Endometrium (tissue), 2 donors: ENCODE measurements at regions not wholly inside any gene's neighbourhood (a gene's known extent, or its start where the extent isn't known, plus 50 kb on each side); places are given as distances from the start of the nearest gene placed in this dataset.

Experiments used
- FAIRE-seq: peaks from 2 replicates; lab custom pipeline; 2012; peaks lifted over from hg19 to GRCh38; lab: Jason Lieb, UNC
- donor health status: control.
- donor health status: control.

DNA sequence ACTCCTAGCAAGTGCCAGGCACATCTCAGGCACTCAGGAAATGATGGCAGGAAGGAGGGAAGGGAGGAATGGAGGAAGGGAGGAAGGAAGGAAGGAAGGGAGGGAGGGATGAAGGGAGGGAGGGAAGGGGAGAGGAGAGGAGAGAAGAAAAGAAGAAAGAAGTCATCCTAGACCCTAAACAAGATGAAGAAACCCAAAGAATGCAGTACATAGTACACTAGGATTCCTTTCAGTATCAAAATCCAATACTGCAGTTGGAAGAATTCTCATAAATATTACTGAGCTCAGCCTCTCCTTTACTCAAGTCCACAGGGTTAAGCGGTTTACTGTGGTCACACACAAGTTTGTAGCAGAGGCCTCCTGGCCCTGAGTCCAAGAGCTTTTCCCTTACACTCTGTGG lies 155.7 kb upstream of the ETAA1 start:
- no peak for FAIRE-seq

DNA sequence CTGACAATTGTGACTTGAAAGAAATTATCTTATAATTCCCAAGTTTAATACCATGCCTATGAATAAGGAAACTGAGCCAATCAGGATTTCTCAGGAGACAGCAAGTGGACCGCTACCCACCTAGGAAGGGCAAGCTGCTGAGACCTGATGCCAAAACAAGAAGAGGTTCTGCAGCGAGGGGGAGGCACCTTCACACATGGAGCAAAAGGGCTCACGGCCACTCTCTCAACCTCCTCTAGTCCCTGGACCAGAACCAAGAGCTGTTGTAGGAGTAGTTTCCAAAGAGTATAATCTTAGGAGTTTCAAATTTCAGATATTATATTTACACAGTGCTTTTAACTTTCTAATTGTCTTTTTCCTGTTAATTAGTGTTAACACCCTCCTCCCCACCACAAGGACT lies 154.7 kb upstream of the ETAA1 start:
- no peak for FAIRE-seq

DNA sequence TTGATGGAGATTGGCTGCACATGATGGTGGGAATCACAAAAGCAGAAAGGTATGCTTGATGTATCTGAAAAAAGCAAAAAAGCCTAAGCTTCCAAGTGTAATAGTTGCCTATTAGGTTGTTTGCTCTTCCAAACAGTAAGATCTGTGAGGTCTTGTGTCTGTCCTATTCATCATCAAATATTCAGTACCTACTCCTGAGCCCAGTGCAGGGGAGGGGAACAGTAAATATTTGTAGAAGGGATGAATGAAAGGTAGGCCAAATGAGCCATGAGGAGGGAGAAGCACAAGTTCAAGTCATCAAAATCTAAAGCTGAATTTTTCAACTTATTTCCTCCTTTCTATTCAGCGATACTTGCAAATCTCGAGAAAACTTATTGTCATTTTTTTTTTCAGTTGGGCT lies 153.2 kb upstream of the ETAA1 start:
- FAIRE-seq = no peak

DNA sequence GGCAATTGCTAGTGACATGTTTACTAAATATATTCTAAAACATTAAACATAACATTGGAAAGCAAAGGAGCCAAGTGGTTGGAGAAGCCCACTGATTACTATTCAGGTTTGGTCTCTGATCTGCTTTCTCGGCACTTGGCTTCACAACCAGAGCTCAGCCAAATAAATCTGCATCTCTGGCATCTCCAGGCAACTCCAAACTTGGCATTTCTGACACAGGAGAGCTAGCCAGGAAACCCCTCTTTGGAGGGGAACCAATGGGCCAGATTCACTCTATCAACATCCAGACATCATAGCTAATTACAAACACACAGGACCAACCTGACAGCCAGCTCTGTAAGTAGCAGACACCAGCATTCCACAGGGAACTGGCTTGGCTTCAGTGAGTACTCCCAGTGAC lies 150.3 kb upstream of the ETAA1 start:
- no peak for FAIRE-seq

DNA sequence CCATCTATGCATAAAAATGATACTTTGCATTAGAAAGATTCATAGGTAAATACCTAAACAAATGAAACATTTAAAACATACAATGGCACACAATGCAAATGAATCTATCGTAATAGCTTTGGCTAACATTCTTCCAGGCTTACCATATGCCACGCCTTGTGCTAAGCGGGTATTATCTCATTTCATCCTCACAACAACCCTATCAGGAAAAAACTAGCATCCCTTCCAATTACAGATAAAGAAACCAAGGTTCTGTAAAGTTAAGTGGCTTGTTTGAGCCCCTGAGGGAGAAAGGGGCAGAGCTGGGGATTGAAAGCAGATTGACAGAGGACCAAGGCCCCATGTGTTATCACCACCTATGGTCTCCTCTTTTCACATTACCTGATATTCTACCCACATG lies 145.4 kb upstream of the ETAA1 start:
- no peak for FAIRE-seq

DNA sequence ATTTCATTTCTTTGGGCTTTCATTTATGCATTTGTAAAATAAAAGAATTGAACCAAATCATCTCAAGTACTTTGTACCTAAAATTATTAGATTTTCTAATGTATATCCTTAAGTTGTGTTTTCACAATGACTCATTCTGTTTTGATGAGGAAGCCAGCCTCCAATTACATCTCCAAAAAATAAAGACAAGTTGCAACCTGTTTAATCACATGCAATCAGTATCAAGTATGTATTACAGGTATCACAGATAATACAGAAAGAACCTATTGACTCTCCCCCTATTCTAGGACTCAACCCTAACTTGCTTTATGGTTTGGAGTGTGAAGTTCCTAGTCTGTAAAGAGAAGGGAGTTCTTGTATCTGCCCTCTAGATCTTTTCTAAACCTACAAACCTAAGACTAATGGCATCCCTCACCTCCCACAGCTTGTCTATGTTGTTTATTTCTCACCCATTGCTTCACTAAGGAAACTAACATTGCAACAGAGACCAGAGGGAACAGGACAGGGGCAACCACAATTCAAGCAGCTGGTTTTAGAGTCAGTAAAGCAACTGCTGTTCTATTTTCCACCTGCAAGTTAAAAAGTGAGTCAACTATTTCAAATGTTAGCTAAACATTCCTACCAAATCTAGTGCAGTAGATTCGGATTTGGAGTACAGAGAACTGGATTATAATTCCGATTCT lies 141.1 kb upstream of the ETAA1 start:
- no peak for FAIRE-seq

DNA sequence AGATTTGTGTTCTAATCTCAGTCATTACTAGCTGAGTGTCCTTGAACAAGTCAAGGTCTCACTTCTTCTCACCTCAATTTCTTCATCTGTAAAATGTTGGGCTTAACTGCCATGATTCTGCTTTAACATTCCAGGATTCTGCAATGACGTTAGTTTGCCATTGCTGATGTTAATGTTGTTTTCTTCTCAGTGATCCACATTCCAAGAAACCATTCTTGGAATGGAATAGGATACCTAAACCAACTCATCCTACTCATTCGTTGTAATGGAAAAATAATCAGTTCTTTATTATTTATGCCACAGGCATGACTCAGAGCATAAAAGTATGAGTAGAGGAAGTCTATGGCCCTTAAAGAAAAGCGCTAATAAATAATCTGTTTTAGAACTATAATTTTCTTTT lies 140.2 kb upstream of the ETAA1 start:
- no peak for FAIRE-seq

- no peak for FAIRE-seq
Measured at GRCh38 chr2:67258122-67258521, 139.0 kb upstream of the ETAA1 start.

- no peak for FAIRE-seq
Measured at GRCh38 chr2:67258831-67259230, 138.3 kb upstream of the ETAA1 start.

DNA sequence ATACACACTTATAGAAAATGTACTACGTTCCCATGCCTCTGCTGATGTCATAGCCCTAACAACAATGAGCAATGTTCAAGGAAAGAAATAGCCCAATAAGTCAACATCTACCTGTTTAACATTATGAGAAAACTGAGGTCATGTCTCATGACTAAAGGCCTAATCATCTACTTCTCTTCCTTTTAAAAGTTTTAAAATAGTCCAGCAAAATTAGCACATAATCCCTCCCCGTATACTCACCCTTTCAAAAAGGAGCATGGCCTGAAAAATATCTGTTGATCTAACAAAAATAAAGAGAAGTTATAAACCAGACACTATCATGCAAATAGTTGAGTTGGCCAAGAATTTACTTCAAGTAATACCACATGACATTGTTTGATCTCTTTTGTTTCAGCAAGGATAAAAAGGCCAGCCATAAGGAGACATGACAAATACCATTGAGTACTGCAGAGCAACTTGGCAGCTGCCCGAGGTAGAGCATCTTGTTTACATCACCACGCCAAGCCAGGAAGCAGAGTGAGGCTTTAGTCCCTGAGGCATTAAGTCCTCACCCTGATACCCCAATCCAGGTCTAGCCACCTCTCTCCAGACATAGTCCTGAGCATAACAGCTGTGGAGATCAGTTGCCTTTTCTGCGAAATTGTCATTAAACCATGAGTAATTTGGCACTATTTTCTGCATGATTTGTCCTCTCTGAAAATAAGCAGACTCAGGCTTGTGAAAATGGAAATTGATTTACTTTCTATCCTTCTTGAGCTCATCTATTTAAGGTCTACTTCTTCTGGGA lies 137.4 kb upstream of the ETAA1 start:
- peak; percentile 97 for FAIRE-seq

DNA sequence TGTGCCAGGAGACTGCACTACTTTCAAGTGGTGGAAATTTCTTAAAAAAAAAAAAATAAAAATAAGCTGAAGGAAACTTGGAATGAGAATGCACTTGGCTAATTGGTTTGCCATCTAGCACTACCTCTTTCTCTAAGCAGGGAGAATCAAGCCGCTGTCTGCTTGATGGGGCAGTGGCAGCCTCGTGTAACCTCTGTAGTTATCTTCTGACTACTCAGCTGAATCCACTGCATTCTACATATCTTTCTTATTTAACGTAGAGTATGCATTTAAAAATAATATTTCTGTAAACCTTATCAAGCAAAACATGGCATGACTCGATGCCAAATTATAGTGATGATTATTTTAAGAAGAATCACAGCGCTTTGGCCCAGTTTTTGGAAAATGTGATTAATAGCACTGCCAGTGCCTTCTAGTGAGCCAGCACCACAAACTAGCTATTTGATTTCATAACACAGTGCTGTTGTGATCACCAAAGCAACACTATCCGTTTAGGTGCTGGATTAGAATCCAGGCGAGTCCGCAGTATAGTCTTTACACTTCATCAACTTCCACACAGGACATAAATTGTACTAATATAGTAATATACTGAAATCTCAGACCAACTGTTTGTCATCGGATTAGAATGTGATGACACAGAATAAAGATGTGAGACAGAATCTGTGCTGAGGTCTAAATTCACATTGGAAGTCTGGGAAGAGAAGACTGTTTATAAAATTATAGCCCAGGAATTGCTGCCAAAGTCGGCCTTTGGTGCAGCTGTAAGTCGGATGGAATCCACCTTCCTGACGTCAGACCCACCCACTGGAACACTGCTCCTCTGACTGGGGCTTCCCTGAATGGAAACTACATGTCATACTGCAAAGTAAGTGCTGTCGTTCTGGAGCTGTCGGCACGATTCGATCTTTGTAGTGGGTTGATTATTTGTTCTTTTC lies 136.5 kb upstream of the ETAA1 start:
- peak; percentile 88 for FAIRE-seq

- FAIRE-seq = no peak
Measured at GRCh38 chr2:67267241-67267640, 129.9 kb upstream of the ETAA1 start.

DNA sequence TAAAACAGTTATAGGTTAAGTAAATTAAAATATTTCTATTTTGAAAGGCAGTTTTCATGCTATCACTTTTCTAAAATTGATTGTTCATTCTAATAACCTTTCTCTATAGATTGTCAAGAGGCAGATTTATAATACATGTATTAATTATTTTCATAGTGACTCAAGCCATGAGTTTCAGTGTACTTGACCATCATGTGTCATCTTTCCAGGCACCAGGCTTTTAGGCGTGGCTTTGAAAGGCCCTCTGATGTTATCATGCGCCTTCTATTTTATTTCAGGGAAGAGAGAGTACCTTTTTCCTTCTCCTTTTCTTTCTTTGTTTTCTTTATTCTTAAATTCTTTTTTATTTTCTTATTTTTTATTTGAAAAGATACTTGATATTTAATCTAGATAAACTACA lies 128.3 kb upstream of the ETAA1 start:
- FAIRE-seq = no peak

- FAIRE-seq = no peak
Measured at GRCh38 chr2:67272195-67272594, 124.9 kb upstream of the ETAA1 start.

DNA sequence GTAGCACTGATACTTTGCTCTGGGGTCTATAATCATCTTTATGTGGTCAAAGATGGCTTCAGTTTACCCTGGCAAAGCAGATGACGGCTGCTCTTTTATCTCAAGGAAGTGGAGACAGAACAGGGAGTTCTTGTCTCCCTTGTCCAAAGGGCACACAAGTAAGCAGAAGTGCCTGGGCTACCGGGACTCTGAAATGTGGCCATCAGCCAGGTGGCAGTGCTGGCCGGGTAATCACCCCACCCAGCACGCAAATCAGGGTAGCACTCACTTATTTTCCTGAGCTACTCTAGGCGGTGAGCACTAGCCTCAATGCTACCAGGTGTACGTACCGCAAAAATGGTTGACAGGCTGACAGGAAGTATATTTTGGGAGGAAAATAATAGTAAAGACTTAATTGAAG lies 119.7 kb upstream of the ETAA1 start:
- no peak for FAIRE-seq

DNA sequence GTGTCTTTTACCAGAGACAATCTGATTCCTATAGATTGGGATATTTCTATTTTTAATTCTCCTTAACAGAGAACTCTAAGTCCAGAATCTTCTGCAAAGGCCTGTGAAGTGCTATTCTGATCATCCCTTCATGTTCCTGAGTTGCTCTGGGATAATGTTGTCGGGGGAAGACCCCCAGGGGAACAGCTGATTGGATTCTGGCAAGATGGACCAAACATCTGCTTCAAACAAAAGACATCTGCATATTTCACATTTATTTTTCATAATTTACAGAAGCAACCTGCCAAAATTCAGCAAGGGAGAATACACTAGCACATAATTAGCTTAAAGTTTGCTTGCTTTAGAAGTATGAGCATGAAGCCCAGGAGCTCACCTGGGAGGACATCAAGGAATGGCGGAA lies 116.0 kb upstream of the ETAA1 start:
- no peak for FAIRE-seq

DNA sequence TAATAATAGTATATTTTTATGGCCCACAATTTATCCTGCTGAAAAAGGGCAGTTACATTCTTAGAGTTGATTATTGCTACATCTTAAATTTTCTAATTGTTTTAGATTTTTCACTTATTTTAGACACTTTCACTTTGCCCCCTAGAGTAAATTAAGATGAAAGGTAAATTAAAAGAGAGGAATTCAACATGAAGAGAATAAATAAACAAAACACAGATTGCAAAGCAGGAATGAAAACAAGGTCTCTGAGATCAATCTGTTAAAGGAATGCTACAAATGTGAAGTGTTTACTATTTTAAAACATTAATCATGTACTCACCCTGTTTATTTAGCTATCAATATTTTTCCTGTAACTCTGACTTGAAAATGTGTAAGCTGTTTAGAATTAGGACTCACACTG lies 113.5 kb upstream of the ETAA1 start:
- FAIRE-seq = peak; percentile 93

- no peak for FAIRE-seq
Measured at GRCh38 chr2:67286981-67287759, 110.0 kb upstream of the ETAA1 start.

- no peak for FAIRE-seq
Measured at GRCh38 chr2:67289271-67289670, 107.9 kb upstream of the ETAA1 start.

- no peak for FAIRE-seq
Measured at GRCh38 chr2:67289921-67290371, 107.2 kb upstream of the ETAA1 start.

DNA sequence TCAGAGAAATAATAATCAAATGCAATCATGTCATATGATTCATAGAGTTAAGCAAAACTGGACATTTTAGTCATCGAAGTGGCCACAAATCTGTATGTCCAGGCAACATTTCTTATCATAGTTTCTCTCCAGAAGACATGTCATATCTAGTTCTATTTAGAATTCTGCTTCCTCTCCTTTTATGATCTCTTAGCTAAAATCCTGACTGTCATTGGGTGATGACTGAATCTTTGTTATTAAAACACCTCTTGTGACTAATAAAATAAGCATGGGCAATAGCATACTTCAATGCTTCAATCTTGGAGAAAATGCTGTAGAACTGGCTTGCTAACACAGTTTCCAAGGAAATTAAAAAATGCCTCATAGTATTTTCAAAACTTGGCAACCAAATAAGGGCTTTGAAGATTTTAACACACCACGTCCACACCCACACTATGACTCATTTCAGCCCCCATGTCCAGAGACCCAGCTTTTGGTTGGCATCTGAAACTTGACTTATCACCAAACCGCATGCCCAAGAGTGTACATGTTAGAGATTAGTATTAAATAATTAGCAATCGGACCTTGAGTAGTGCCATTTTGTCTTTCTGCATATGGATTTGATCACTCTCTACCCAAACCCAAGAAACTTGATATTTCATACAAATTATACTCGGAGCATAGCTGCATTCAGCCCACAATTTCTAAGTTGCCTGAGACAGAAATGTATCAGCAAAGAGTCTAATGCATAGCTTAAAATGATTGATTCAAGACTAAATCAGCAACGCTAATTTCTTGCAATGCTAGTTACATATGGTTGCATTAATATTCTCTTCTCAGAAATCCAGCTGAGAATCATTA lies 106.5 kb upstream of the ETAA1 start:
- no peak for FAIRE-seq
